ENCODE measurements at regions not wholly inside any gene's neighbourhood (a gene's known extent, or its start where the extent isn't known, plus 50 kb on each side); places are given as distances from the start of the nearest gene placed in this dataset.
"Not testable (repeated sequence)": the region's sequence is repeated elsewhere in the genome, so short reads cannot be mapped to it uniquely, and the experiment has no call there.

DNA sequence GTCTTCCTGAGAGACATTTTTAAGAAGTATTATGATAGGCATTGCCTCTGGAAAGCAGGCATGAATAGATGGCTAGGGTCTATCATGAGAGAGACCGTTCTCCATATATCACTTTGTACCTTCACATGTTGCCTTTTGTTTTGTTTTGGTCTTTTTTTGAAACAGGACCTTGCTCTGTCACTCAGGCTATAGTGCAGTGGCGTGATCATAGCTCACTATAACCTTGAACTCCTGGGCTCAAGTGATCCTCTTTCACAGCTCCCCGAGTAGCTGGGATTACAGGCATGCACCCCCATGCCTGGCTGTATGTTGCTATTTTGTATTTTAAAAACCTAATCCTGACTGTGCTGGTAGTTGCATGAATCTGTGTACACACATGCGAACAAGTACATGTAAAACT, 869.6 kb upstream of the DEFB115 start:
- DNase-seq (ENCODE audit: low read depth in 2 of 2), result not testable (repeated sequence)

DNA sequence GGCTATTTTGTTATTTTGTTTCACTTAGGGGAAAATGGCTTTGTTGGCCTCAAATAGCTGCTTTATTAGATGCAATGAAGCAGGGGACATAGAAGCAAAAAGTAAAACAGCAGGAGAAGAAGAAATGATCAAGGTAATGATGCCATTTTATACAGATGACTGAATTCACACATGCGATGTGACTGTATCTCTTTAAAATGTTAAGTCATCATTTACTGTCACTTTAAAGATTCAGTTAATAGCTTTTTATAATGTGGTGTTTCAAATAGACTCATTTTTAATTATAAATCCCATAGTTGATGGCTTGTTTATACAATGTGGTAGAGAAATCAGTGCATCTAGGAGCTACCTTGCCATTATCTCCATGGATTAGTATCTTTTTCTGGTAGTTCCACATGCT, 863.9 kb upstream of the DEFB115 start:
- DNase-seq (ENCODE audit: low read depth in 2 of 2), result not testable (repeated sequence)

DNA sequence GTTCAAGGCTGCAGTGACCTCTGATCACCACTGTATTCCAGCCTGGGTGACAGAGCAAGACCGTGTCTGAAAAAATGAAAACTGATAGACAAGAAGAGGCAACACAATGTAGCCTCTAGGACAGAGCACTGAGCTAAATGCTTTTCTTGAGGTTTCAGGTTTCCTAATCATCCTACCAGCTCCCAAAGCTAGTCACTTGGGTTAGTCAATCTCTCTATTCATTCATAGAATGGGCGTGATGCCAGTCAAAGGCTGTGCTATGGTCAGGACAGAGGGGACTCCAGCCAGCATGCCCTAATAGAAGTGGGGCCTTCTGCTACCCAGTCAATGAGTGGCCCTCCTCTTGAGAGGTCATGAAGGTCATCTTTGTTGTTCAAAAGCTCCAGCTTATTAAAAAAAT, 860.4 kb upstream of the DEFB115 start:
- DNase-seq (ENCODE audit: low read depth in 2 of 2), result not testable (repeated sequence)

DNA sequence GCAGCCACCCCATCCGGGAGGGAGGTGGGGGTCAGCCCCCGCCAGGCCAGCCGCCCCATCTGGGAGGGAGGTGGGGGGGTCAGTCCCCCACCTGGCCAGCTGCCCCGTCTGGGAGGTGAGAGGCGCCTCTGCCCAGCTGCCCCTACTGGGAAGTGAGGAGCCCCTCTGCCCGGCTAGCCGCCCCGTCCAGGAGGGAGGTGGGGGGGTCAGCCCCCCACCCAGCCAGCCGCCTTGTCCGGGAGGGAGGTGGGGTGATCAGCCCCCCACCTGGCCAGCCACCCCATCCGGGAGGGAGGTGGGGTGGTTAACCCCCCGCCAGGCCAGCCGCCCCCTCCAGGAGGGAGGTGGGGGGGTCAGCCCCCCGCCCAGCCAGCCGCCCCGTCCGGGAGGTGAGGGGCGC, 852.4 kb upstream of the DEFB115 start:
- not testable (repeated sequence) for DNase-seq (ENCODE audit: low read depth in 2 of 2)

DNA sequence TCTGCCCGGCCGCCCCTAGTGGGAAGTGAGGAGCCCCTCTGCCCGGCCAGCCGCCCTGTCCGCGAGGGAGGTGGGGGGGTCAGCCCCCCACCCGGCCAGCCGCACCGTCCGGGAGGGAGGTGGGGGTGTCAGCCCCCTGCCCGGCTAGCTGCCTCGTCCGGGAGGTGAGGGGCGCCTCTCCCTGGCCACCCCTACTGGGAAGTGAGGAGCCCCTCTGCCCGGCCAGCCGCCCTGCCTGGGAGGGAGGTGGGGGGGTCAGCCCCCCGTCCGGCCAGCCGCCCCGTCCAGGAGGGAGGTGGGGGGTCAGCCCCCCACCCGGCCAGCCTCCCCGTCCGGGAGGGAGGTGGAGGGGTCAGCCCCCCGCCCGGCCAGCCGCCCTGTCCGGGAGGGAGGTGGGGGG, 851.9 kb upstream of the DEFB115 start:
- not testable (repeated sequence) for DNase-seq (ENCODE audit: low read depth in 2 of 2)

DNA sequence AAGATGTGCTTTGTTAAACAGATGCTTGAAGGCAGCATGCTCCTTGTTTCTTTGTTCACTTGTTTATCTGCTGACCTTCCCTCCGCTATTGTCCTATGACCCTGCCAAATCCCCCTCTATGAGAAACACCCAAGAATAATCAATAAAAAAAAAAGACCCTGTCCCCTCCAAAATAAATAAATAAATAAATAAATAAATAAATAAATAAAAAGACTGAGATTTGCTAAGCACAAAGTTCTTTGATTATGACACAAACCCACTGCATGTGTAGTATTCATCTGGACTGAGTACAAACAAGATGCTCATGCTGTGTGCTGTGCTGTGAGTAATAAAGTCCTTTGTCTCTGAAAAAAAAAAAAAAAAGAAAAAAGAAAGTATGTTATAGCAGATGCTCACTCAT, 851.1 kb upstream of the DEFB115 start:
- DNase-seq (ENCODE audit: low read depth in 2 of 2), result not testable (repeated sequence)

DNA sequence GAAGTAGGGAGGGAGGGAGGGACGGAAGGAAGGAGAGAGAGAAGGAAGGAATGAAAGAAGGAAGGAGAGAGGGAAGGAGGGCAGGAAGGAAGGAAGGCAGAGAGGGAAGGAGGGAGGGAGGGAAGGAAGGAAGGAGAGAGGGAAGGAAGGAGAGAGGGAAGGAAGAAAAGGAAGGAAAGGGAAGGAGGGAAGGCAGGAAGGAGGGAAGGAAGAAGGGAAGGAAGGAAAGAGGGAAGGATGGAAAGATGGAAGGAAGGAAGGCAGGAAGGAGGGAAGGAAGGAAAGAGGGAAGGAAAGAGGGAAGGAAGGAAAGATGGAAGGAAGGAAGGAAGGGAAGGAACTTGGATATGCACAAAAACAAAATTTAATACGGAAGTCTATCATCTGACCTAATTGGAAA, 844.5 kb upstream of the DEFB115 start:
- DNase-seq (ENCODE audit: low read depth in 2 of 2), result no peak

DNA sequence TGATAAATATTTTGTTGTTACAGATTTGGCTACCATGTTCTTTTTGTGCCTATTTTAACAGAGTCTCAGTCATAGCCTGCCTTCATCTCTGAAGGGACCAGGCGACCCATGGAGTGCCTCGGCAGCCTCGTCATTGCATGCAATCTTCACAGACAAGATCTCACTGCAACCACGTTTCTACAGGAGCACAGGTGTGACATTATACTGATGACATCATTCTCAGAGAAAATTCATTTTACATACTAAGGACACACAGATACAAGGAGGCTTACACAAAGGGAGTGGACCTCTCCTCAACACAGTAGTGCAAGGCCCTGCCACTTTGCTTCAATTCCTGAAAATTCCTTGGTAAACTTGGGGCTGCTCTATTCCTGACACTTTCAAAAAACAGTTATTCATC, 840.1 kb upstream of the DEFB115 start:
- not testable (repeated sequence) for DNase-seq (ENCODE audit: low read depth in 2 of 2)

DNA sequence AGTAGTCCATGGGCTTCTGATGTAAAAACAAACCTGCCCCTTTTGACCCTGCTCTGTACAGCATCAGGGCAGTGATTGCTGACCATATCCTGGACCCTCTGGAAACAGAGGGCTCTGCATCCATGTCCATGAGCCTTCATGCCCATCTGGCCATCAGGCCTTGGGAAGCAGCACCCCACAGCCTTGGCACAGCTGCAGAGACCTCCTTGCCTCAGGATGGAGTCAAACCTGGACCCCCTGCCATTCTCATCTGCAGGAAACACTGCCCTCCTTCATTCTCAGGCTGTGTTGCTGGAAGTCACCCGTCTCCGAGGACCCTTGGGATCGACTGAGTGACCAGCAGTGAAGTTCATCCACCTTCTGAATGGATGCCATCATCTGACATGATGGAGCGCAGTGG, 839.1 kb upstream of the DEFB115 start:
- DNase-seq (ENCODE audit: low read depth in 2 of 2), result not testable (repeated sequence)

DNA sequence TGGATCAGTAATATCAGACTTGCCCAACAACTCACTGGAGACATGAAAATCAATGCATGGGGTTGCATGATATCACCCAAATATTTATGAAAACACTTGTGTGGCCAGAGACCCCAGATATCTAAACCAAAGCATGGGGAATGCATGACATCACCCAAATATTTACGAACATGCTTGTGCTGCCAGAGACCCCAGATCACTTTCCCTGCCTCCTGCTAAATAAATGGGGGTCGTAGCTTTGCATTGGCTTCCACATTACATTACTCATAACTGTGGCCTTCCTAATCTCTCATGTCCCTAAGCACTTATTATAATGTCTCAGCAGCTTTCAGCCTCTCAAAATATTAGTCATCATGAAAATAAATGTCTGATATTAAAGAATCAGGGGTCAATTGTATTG, 838.0 kb upstream of the DEFB115 start:
- DNase-seq (ENCODE audit: low read depth in 2 of 2), result no peak

DNA sequence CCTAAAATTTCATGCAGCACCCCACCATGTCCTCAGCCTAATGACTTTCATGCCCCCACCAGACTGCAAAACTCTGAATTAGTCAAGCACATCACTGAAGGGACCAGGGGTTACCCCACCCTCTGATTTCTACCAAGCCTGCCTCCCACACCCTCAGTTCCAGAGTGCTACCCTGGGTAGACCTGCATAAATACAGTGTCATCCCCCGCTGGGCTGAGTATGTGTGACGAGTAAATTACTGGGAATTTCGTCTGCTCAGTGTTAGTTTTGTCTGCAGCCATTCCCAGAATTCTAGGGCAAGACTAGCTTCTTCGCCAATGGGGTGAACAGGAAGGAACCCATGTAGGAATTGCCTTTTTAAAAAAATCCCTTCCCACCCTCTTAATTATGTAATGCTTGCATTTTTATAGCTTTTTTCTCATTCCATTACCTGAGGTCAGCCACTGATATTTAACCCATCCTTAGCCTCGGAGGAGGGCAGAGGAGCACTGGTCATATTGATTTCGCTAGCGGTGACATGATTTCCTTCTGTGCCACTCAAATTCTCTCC, 837.5 kb upstream of the DEFB115 start:
- DNase-seq (ENCODE audit: low read depth in 2 of 2), result not testable (repeated sequence)

Data from stimulated activated CD8-positive, alpha-beta memory T cell treated with anti-CD3 and anti-CD28 coated beads, Interleukin-15, amount 100 ng/mL, for 48 hours (primary cell).